ENCODE measurements at regions not wholly inside any gene's neighbourhood (a gene's known extent, or its start where the extent isn't known, plus 50 kb on each side); places are given as distances from the start of the nearest gene placed in this dataset.
A peak's percentile ranks its signal among the peaks of the same experiment; 100 is the strongest.

GRCh38 chr2:241924069-241924908, 54.8 kb downstream of the RTP5 start:
- DNase-seq: peak in 3 of 10 donors; percentile 17 to 63 (median 42)

GRCh38 chr2:241924909-241925250, 55.4 kb downstream of the RTP5 start:
- intact Hi-C loops (cut with DNase I): no loop called here
- peak in 3 of 10 donors; percentile 62 to 78 (median 77) for DNase-seq

More at GRCh38 chr2:241924069-241924908, 54.8 kb downstream of the RTP5 start:
- intact Hi-C loops (cut with DNase I): no loop called here

- intact Hi-C loops (cut with DNase I): no loop called here
- DNase-seq: peak in 3 of 10 donors; percentile 70 to 81 (median 80)
Measured at GRCh38 chr2:241925277-241925676, 55.7 kb downstream of the RTP5 start.

- peak in 8 of 10 donors; percentile 42 to 94 (median 70) for DNase-seq
Measured at GRCh38 chr2:241925821-241926441, 56.4 kb downstream of the RTP5 start.

GRCh38 chr2:241926541-241927311, 57.2 kb downstream of the RTP5 start:
- intact Hi-C loops (cut with DNase I): no loop called here
- DNase-seq: peak in 3 of 10 donors; percentile 52 to 75 (median 72)

More at GRCh38 chr2:241925821-241926441, 56.4 kb downstream of the RTP5 start:
- intact Hi-C loops (cut with DNase I): no loop called here

GRCh38 chr2:241929551-241930490, 60.3 kb downstream of the RTP5 start:
- peak in 3 of 10 donors; percentile 54 to 65 (median 62) for DNase-seq
- intact Hi-C loops (cut with DNase I): no loop called here

- intact Hi-C loops (cut with DNase I): no loop called here
- peak in 3 of 10 donors; percentile 66 to 79 (median 70) for DNase-seq
Measured at GRCh38 chr2:241931084-241931975, 61.8 kb downstream of the RTP5 start.

GRCh38 chr2:241931976-241932898, 62.7 kb downstream of the RTP5 start:
- peak in 3 of 10 donors; percentile 57 to 74 (median 58) for DNase-seq
- intact Hi-C loops (cut with DNase I): no loop called here

GRCh38 chr2:241932899-241933178, 63.3 kb downstream of the RTP5 start:
- intact Hi-C loops (cut with DNase I): no loop called here
- DNase-seq: no peak

GRCh38 chr2:241933179-241933911, 63.8 kb downstream of the RTP5 start:
- intact Hi-C loops (cut with DNase I): no loop called here
- DNase-seq: peak in 6 of 10 donors; percentile 29 to 82 (median 58)

GRCh38 chr2:241935314-241935713, 65.8 kb downstream of the RTP5 start:
- no peak for DNase-seq
- intact Hi-C loops (cut with DNase I): no loop called here

GRCh38 chr2:241935774-241936173, 66.2 kb downstream of the RTP5 start:
- intact Hi-C loops (cut with DNase I): no loop called here
- DNase-seq: peak in 2 of 10 donors; percentile 26 to 64

GRCh38 chr2:241936457-241937133, 67.1 kb downstream of the RTP5 start:
- DNase-seq: peak in 2 of 10 donors; percentile 63 to 67
- intact Hi-C loops (cut with DNase I): no loop called here

- intact Hi-C loops (cut with DNase I): no loop called here
- peak in 2 of 10 donors; percentile 67 to 80 for DNase-seq
Measured at GRCh38 chr2:241937297-241937696, 67.8 kb downstream of the RTP5 start.

GRCh38 chr2:241939541-241939940, 70.0 kb downstream of the RTP5 start:
- no peak for DNase-seq
- intact Hi-C loops (cut with DNase I): no loop called here

- intact Hi-C loops (cut with DNase I): no loop called here
- no peak for DNase-seq
Measured at GRCh38 chr2:241940329-241940728, 70.8 kb downstream of the RTP5 start.

Measured in posterior cingulate gyrus (tissue), 11 donors.